ENCODE measurements at regions not wholly inside any gene's neighbourhood (a gene's known extent, or its start where the extent isn't known, plus 50 kb on each side); places are given as distances from the start of the nearest gene placed in this dataset.
"Not testable (repeated sequence)": the region's sequence is repeated elsewhere in the genome, so short reads cannot be mapped to it uniquely, and the experiment has no call there.

GRCh38 chr10:7108141-7108540 lies 302.7 kb downstream of the SFMBT2 start:
- no peak for TF ChIP-seq CTCF (IDR thresholded peaks at IDR 0.05)
- TF ChIP-seq ZFX (IDR thresholded peaks at IDR 0.05; ENCODE audit: borderline replicate concordance): no peak
- no peak overlapping the region for H3K27ac ChIP-seq

GRCh38 chr10:7107285-7107684 lies 303.5 kb downstream of the SFMBT2 start:
- no peak overlapping the region for H3K27ac ChIP-seq
- TF ChIP-seq ZFX (IDR thresholded peaks at IDR 0.05; ENCODE audit: borderline replicate concordance) (no peak), CTCF (IDR thresholded peaks at IDR 0.05) (no peak)

GRCh38 chr10:7104379-7104778 lies 306.5 kb downstream of the SFMBT2 start:
- H3K27ac ChIP-seq: not testable (repeated sequence)

GRCh38 chr10:7102557-7103349 lies 308.1 kb downstream of the SFMBT2 start:
- no peak overlapping the region for H3K27ac ChIP-seq
- no peak for TF ChIP-seq CTCF (IDR thresholded peaks at IDR 0.05)
- no peak for TF ChIP-seq ZFX (IDR thresholded peaks at IDR 0.05; ENCODE audit: borderline replicate concordance)

- TF ChIP-seq CTCF (IDR thresholded peaks at IDR 0.05) (no peak), ZFX (IDR thresholded peaks at IDR 0.05; ENCODE audit: borderline replicate concordance) (no peak)
- H3K27ac ChIP-seq: no peak overlapping the region
Measured at GRCh38 chr10:7102084-7102483, 308.8 kb downstream of the SFMBT2 start.

GRCh38 chr10:7101451-7101850 lies 309.4 kb downstream of the SFMBT2 start:
- no peak overlapping the region for H3K27ac ChIP-seq
- no peak for TF ChIP-seq ZFX (IDR thresholded peaks at IDR 0.05; ENCODE audit: borderline replicate concordance)
- no peak for TF ChIP-seq CTCF (IDR thresholded peaks at IDR 0.05)

GRCh38 chr10:7100032-7100702 lies 310.7 kb downstream of the SFMBT2 start:
- TF ChIP-seq CTCF (IDR thresholded peaks at IDR 0.05) (no peak), ZFX (IDR thresholded peaks at IDR 0.05; ENCODE audit: borderline replicate concordance) (no peak)
- no peak overlapping the region for H3K27ac ChIP-seq
